Thyroid gland (tissue), 4 donors: ENCODE measurements at regions not wholly inside any gene's neighbourhood (a gene's known extent, or its start where the extent isn't known, plus 50 kb on each side); places are given as distances from the start of the nearest gene placed in this dataset.
"Not testable (repeated sequence)": the region's sequence is repeated elsewhere in the genome, so short reads cannot be mapped to it uniquely, and the experiment has no call there.

Source experiments
- DNase-seq, 2 donors: peaks; one replicate each; pipeline ENCODE4 v3.0.0-alpha.2; 2019
- H3K27ac ChIP-seq, 3 donors: fragments of 200-600 bp; sonication (generic); 1 replicate in 2 of 3; 2 replicates in 1 of 3; pipeline ENCODE4 v1.5.1; 2016 to 2019; ENCODE audit warnings: mild to moderate bottlenecking in 1 of 3, moderate library complexity in 1 of 3
- H3K27me3 ChIP-seq: fragments of 200-600 bp; sonication (generic); one replicate; pipeline ENCODE4 v1.5.1; 2019
- H3K36me3 ChIP-seq, 2 donors: fragments of 200-600 bp; sonication (generic); one replicate each; pipeline ENCODE4 v1.5.1; 2016 to 2019
- H3K4me1 ChIP-seq, 2 donors: fragments of 200-600 bp; sonication (generic); one replicate each; pipeline ENCODE4 v1.5.1; 2017 to 2019
- H3K4me3 ChIP-seq, 3 donors: fragments of 200-600 bp; sonication (generic); replicated peaks in 1 of 3; 1 replicate in 2 of 3; 2 replicates in 1 of 3; pipeline ENCODE4 v1.5.1; 2016; ENCODE audit warnings: mild to moderate bottlenecking in 1 of 3
- H3K9me3 ChIP-seq: fragments of 200-600 bp; sonication (generic); one replicate; pipeline ENCODE4 v1.5.1; 2017
- POLR2A ChIP-seq, 2 donors: fragments of 450-650 bp; IDR thresholded peaks; one replicate each; pipeline ENCODE4 v1.6.1; 2017; ENCODE audit warnings: antibody characterized with exemption in 2 of 2, mild to moderate bottlenecking in 2 of 2, moderate library complexity in 1 of 2
- WGBS, 2 donors: methylation state at CpG; one replicate each; pipeline ENCODE4 v1.1.5; 2017; 5-methylcytosine and 5-hydroxymethylcytosine counted together
- intact Hi-C: fragments of 100-400 bp; cut with DNase I; formaldehyde crosslinking; loops from one replicate; pipeline ENCODE4 v1.15.1; 2023
- TF ChIP-seq, protein P1 (sequence below), 6 experiments: fragments of 200-600 bp in 3 of 6; fragments of 450-650 bp in 3 of 6; sonication (generic) in 3 of 6; IDR thresholded peaks; one replicate each; pipeline ENCODE4 v1.5.1; 2016 to 2019; ENCODE audit warnings: antibody characterized with exemption in 6 of 6, mild to moderate bottlenecking in 2 of 6, inconsistent platforms in 1 of 6, moderate library complexity in 1 of 6

DNA sequence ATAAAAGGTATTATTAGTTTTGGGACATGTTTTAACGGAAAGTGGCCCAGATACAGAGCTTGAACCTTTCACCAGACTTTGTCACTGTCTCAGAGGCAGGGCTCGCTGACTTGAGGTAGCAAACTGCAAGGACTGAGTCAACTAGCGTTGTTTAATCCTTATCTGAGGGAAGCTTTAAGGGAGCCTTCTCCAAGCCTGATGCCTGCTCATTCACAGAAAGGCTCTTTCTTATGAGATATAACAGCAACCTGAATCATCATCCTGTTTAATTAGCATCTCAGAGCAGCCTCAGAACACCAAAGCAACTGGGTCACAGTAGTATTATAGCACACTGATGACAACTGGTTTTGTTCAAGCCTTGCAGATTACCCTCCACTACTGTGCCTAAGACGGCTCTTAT lies 54.2 kb upstream of the CYP2D6 start:
- Histone ChIP-seq H3K4me3 (no peak overlapping the region), H3K36me3 (no peaks in the 10 kb centered on the region), H3K27ac (no peak overlapping the region), H3K27me3 (no peaks in the 10 kb centered on the region), H3K4me1 (peaks cover 13 to 44% of the 10 kb centered on the region in 2 donors), H3K9me3 (no peaks in the 10 kb centered on the region)
- no peak for DNase-seq
- intact Hi-C loops: no loop called here
- WGBS, 2 donors: 82 to 93% methylated on average over 4 of the region's 4 CpGs
- no peak for TF ChIP-seq POLR2A (IDR thresholded peaks at IDR 0.05)
- TF ChIP-seq, protein P1, sequence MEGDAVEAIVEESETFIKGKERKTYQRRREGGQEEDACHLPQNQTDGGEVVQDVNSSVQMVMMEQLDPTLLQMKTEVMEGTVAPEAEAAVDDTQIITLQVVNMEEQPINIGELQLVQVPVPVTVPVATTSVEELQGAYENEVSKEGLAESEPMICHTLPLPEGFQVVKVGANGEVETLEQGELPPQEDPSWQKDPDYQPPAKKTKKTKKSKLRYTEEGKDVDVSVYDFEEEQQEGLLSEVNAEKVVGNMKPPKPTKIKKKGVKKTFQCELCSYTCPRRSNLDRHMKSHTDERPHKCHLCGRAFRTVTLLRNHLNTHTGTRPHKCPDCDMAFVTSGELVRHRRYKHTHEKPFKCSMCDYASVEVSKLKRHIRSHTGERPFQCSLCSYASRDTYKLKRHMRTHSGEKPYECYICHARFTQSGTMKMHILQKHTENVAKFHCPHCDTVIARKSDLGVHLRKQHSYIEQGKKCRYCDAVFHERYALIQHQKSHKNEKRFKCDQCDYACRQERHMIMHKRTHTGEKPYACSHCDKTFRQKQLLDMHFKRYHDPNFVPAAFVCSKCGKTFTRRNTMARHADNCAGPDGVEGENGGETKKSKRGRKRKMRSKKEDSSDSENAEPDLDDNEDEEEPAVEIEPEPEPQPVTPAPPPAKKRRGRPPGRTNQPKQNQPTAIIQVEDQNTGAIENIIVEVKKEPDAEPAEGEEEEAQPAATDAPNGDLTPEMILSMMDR (IDR thresholded peaks at IDR 0.05): no peak

GRCh38 chr22:42183461-42184059 lies 53.0 kb upstream of the CYP2D6 start:
- DNase-seq, intact Hi-C loops, H3K36me3 ChIP-seq, H3K27ac ChIP-seq, H3K4me3 ChIP-seq, H3K27me3 ChIP-seq, H3K9me3 ChIP-seq: not testable (repeated sequence)
- WGBS, 2 donors: 89 to 96% methylated on average over 11 of the region's 11 CpGs
- H3K4me1 ChIP-seq: peaks cover 13 to 42% of the 10 kb centered on the region in 2 donors

- TF ChIP-seq, protein P1 (IDR thresholded peaks at IDR 0.05): no peak
- no peak for TF ChIP-seq POLR2A (IDR thresholded peaks at IDR 0.05)
- H3K27me3 ChIP-seq: no peaks in the 10 kb centered on the region
- no peaks in the 10 kb centered on the region for H3K9me3 ChIP-seq
- H3K27ac ChIP-seq: peak overlapping the region; percentile 59 to 74 (median 65)
- peak; percentile 90 to 91 for DNase-seq
- peaks cover 6 to 27% of the 10 kb centered on the region in 2 donors for H3K4me1 ChIP-seq
- no peak overlapping the region for H3K4me3 ChIP-seq
- no peaks in the 10 kb centered on the region for H3K36me3 ChIP-seq
- intact Hi-C loops: no loop called here
- WGBS, 2 donors: 16 to 30% methylated on average over 6 of the region's 6 CpGs
Observed at GRCh38 chr22:42180349-42180842, 49.8 kb upstream of the CYP2D6 start.
